ENCODE measurements at regions not wholly inside any gene's neighbourhood (a gene's known extent, or its start where the extent isn't known, plus 50 kb on each side); places are given as distances from the start of the nearest gene placed in this dataset.

- TF ChIP-seq CTCF (conservative IDR thresholded peaks at IDR 0.05) (0 out of 2 replicates have a peak, but pooled peaks have one; percentile 23), EZH2 (IDR thresholded peaks at IDR 0.05; ENCODE audit: low read depth) (no peak)
Measured at GRCh38 chr12:91695964-91696363, 449.7 kb downstream of the BTG1 start.

Measured in PC-9 (cell line).